ENCODE measurements at regions not wholly inside any gene's neighbourhood (a gene's known extent, or its start where the extent isn't known, plus 50 kb on each side); places are given as distances from the start of the nearest gene placed in this dataset.

GRCh38 chr1:157292302-157292701, 154.1 kb upstream of the ETV3 start:
- DNase-seq (ENCODE audit: low read depth in 2 of 2), result no peak

- no peak for DNase-seq (ENCODE audit: low read depth in 2 of 2)
These were observed 152.9 kb upstream of the ETV3 start for GRCh38 chr1:157291083-157291482.

DNA sequence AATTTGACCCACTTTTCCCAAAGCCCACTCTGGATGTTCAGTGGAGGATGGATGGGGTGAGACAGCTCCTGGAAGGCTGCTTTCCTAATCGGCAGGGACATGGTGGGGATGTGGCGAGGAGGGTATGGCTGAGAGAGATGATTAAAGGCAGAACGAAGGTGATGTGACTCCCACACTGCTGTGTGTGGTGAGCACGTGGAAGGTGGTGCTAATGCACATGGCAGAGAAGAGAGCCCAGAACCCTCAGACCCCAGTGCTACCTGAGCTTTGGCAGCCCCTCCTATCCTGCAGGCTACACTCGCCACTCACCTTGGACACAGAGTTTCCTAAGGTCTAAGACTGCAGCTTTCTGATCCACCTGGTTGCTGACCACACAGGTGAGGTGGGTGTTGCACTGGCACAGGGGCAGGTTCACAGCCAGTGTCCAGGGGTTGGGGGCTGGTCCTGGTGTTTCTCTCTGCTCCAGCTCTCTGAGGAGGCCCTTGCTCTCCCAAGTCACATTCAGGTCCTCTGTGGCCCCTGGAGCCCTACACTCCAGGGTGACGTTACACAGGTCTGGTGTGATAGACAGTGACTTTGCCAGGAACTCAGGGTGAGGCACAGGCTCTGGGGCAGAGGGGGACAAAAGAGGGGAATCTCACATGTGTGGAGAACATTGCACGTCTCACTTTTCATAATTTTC, 151.4 kb upstream of the ETV3 start:
- DNase-seq (ENCODE audit: low read depth in 2 of 2), result no peak

DNA sequence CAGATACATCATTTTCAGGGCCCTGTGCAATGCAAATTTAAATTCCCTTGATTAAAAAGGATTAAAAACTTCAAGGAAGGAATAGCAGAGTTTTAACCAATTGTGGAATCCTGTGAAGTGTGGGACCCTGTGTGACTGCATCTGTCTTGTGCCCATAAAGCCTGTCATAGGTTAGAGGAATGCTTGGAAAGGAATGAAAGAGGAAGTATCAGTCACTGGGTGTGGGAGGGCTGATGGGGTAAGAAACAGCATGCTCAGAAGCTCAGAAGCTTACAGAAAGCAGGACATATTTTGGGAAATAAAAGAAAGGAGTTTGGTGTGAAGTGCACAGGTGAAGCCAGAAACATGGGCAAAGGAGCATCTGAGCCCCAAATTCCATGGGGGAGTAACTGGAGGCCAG, 150.8 kb upstream of the ETV3 start:
- no peak for DNase-seq (ENCODE audit: low read depth in 2 of 2)

GRCh38 chr1:157288492-157288891, 150.3 kb upstream of the ETV3 start:
- DNase-seq (ENCODE audit: low read depth in 2 of 2), result no peak

- no peak for DNase-seq (ENCODE audit: low read depth in 2 of 2)
These were observed 149.8 kb upstream of the ETV3 start for GRCh38 chr1:157288006-157288405.

DNA sequence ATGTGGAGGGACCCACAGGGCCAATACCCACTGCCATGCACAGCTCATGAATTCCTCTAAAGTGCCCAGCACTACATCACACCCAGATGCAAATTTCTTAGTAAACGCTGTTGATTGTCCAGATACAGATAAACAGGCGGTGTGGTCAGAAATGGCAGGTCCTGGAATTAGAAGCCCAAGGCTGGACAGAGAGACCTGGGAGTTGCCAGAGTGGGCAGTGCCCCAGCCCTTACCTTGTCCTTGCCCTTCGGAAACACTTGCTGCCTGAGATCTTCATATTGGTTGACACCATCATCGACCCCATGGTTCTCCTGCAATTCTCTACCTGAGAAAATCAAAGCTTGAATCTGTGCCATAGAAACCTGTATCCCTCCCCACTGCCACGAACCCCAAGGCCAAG, 149.3 kb upstream of the ETV3 start:
- DNase-seq (ENCODE audit: low read depth in 2 of 2), result no peak

- DNase-seq (ENCODE audit: low read depth in 2 of 2), result no peak
These were observed 148.6 kb upstream of the ETV3 start for GRCh38 chr1:157286646-157287420.

GRCh38 chr1:157286096-157286495, 147.9 kb upstream of the ETV3 start:
- no peak for DNase-seq (ENCODE audit: low read depth in 2 of 2)

- no peak for DNase-seq (ENCODE audit: low read depth in 2 of 2)
These were observed 146.3 kb upstream of the ETV3 start for GRCh38 chr1:157284451-157284850.

DNA sequence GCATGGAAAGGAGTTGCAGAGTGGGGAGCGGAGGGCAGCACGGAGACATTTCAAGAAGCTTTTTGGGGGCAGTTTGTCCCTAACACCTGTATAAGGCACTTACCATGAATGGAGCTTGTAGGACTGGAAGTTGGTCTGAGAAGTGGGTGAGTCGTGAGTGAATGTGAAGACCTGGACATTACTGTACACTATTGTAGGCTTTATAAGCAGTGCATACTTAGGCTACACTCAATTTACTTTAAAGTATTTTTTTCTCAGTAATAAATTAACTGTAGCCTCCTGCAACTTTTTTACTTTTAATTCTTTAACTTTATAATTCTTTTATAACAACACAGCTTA, 141.6 kb upstream of the ETV3 start:
- DNase-seq (ENCODE audit: low read depth in 2 of 2), result no peak

DNA sequence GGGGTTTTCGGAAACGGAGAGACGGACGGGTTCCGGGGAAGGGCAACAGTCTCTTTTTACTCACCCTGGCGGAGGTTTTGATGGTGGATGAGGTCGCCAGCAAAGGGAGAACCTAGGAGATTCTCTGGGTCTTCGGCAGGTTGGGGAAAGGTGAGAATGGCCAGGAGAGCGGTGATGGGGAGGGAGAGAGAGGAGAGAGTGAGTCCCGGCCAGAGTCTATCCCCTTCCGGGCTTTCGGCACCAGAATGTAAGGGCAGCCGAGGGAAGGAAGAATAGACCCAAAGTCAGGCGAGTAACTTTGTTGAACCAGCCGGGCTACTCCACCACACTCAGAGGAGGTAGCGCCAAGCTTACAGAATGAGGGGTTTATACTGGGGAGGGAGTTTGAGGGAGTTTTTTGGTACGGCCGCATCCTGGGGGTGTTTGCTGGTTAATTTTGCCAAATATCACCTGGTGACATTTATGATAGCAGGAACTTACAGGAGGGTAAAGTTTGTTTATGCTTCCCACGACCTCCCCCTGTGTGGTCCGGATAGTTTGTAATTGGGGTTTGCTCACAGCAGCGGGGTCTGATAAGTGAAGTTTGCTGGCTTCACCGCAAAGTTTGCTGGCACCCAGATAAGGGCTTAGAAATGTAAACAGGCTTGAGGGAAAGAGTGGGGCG, 141.1 kb upstream of the ETV3 start:
- DNase-seq (ENCODE audit: low read depth in 2 of 2), result no peak

DNA sequence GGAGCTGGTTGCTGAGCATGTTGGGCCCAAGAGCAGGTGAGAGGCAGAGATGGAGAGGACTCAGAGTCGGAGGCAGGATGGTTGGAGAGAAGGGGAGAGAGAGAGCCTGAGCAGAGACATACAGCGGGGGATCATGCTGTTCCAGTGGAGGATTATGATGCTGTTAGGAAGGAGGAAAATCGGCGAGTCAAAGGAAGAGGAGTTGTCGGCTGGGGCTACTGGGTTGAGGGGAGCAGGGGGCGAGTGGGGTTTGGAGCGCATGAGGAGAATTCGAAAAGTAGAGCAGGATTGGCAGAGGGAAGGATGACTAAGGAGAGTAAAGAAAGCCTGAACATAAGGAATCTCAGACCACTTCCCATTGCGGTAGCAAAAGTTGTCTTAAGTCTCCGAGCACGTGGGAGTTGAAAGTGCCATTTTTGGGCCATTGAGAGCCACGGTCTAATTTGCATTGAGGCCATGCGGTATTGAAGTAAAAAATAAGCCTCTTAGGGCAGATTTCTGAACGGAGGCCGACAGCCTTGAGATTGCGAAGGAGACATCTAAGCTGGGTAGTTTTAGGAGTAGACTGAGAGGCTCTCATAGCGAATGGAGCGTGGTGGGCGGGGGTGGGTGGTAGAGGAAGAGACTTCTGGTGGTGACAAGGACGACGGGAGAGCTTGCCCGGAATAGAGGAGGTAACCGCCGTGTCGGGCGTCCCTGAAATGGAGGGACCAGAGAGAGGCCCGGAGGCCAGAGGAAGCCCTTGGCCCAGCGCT, 140.4 kb upstream of the ETV3 start:
- no peak for DNase-seq (ENCODE audit: low read depth in 2 of 2)

DNA sequence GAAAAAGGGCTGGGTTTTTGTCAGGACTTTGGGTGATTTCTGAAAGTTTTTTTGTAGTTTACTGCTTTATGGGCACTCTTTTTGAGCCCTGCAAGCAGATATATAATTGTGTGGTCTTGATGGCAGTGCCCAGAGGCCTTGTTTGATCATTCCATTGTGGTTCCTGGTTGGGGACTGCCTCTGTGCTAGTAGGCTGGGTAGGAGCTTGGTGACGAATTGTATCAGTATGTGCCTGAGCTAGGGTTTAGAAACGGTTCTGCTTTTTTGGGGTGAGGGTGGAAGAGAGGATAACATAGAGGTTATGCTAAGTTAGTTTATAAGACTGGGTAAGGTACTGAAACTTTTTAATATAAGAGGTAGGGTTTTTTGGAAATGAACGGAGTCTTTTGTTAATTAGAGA, 139.7 kb upstream of the ETV3 start:
- no peak for DNase-seq (ENCODE audit: low read depth in 2 of 2)

DNA sequence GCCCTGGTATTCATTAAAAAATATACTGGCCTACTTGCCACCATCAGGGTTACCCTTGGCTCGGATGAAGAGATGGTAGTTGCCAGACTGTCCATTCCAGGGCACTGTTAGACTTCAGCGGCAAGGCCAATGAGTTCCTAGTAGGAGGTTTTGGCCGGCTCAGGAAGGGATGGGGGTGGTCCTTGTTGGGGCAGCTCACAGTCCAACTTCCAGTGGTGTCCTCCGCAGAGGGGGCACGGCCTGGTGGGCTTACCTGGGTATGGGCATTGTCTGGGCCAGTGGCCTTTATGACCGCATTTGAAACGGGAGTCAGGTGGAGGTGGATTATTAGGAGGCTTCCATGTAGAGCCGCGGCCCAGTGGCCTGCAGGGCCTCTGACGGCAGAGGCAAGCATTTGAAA, 139.1 kb upstream of the ETV3 start:
- no peak for DNase-seq (ENCODE audit: low read depth in 2 of 2)

GRCh38 chr1:157274698-157275534, 136.7 kb upstream of the ETV3 start:
- DNase-seq (ENCODE audit: low read depth in 2 of 2), result no peak

GRCh38 chr1:157272729-157273524, 134.7 kb upstream of the ETV3 start:
- DNase-seq (ENCODE audit: low read depth in 2 of 2), result no peak

DNA sequence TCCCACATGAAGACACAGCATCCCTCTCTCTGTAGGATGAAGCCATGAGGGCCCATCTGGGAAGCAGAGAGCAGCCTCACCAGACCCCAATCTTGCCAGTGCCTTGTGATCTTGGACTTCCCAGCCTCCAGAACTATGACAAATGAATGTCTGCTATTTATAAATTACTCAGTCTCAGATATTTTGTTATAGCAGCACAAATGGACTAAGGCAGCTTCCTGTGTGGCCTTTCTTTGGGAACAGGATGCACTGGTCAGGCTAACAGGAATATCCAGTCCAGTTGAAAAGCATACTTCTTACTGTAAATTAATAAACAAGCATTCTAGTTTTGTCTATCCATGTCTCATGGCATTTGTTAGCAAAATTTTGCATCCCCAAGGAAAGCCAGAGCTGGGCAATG, 134.1 kb upstream of the ETV3 start:
- DNase-seq (ENCODE audit: low read depth in 2 of 2), result no peak

- no peak for DNase-seq (ENCODE audit: low read depth in 2 of 2)
These were observed 132.6 kb upstream of the ETV3 start for GRCh38 chr1:157270705-157271274.

DNA sequence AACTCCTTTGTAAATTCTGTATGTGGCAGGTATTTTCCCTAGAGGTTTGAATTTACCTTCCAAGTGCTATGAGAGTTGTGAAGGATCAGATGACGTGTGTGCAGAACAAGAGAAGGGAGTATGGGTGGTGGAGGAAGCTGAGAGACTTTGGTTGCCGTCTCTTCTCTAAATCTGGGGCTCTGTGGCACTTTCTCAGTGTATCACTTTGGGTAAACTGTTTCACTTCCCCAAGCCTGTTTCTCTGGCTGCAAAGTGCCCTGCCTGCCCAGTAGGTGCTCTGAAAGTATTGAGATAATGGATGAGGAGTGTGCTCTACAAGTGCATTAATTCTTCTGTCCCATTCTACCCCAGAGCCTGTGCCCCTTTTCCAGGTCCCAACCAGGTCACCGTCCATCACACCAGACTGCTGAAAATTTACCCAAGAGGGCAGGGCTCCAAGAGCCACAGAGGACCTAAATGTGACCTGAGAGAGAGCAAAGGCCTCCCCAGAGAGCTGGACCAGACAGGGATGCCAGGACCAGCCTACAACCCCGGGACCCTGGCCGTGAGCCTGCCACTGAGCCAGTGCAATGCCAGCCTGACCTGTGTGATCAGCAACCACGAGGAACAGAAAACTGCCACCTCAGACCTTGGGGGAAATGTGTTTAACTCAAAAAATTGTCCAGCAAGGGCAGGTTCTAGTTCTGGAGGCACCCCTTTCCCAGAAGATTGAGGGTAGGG, 131.6 kb upstream of the ETV3 start:
- DNase-seq (ENCODE audit: low read depth in 2 of 2), result no peak

Measured in activated CD4-positive, alpha-beta T cell treated with anti-CD3 and anti-CD28 coated beads for 24 hours (primary cell).